ENCODE measurements at regions not wholly inside any gene's neighbourhood (a gene's known extent, or its start where the extent isn't known, plus 50 kb on each side); places are given as distances from the start of the nearest gene placed in this dataset.

GRCh38 chr6:18931086-18931485 lies 543.9 kb downstream of the RNF144B start:
- TF ChIP-seq EZH2 (IDR thresholded peaks at IDR 0.05; ENCODE audit: borderline replicate concordance, low read length) (no peak), CTCF (IDR thresholded peaks at IDR 0.05; ENCODE audit: low read length) (no peak)
- no peaks in the 10 kb centered on the region for H3K4me1 ChIP-seq (ENCODE audit: insufficient read depth, low read length, severe bottlenecking)

GRCh38 chr6:18958146-18958545 lies 571.0 kb downstream of the RNF144B start:
- no peaks in the 10 kb centered on the region for H4K20me1 ChIP-seq (ENCODE audit: insufficient read depth, low read length)
- H3K36me3 ChIP-seq (ENCODE audit: insufficient read depth, low read length) = no peaks in the 10 kb centered on the region
- H2AFZ ChIP-seq (ENCODE audit: low read length) = no peak overlapping the region
- H3K9ac ChIP-seq (ENCODE audit: low read length) = no peak overlapping the region
- no peak overlapping the region for H3K4me2 ChIP-seq (ENCODE audit: low read length)
- H3K27ac ChIP-seq (ENCODE audit: low read depth, low read length, poor library complexity, severe bottlenecking) = no peak overlapping the region
- H3K27me3 ChIP-seq (ENCODE audit: insufficient read depth, low read length) = no peaks in the 10 kb centered on the region
- no peaks in the 10 kb centered on the region for H3K9me2 ChIP-seq (ENCODE audit: low read depth, low read length)
- H3K9me3 ChIP-seq (ENCODE audit: low read length) = no peaks in the 10 kb centered on the region
- H3K79me2 ChIP-seq (ENCODE audit: insufficient read depth, low read length) = no peaks in the 10 kb centered on the region
- TF ChIP-seq EZH2 (IDR thresholded peaks at IDR 0.05; ENCODE audit: borderline replicate concordance, low read length) = no peak
- no peak for TF ChIP-seq CTCF (IDR thresholded peaks at IDR 0.05; ENCODE audit: low read length)
- H3K4me1 ChIP-seq (ENCODE audit: insufficient read depth, low read length, severe bottlenecking) = no peaks in the 10 kb centered on the region
- no peak overlapping the region for H3K4me3 ChIP-seq (ENCODE audit: low read depth, low read length, poor library complexity, severe bottlenecking)
- H3F3A ChIP-seq (ENCODE audit: insufficient read depth, low read length) = no peaks in the 10 kb centered on the region

More at GRCh38 chr6:18931086-18931485, 543.9 kb downstream of the RNF144B start:
- Histone ChIP-seq H3K9me3 (ENCODE audit: low read length) (no peaks in the 10 kb centered on the region), H3K4me2 (ENCODE audit: low read length) (no peak overlapping the region), H3K36me3 (ENCODE audit: insufficient read depth, low read length) (no peaks in the 10 kb centered on the region), H3K4me3 (ENCODE audit: low read depth, low read length, poor library complexity, severe bottlenecking) (no peak overlapping the region), H3K9ac (ENCODE audit: low read length) (no peak overlapping the region), H3K79me2 (ENCODE audit: insufficient read depth, low read length) (no peaks in the 10 kb centered on the region), H3K27ac (ENCODE audit: low read depth, low read length, poor library complexity, severe bottlenecking) (no peak overlapping the region), H2AFZ (ENCODE audit: low read length) (no peak overlapping the region), H3F3A (ENCODE audit: insufficient read depth, low read length) (no peaks in the 10 kb centered on the region), H4K20me1 (ENCODE audit: insufficient read depth, low read length) (no peaks in the 10 kb centered on the region), H3K27me3 (ENCODE audit: insufficient read depth, low read length) (no peaks in the 10 kb centered on the region), H3K9me2 (ENCODE audit: low read depth, low read length) (no peaks in the 10 kb centered on the region)

- no peak for TF ChIP-seq EZH2 (IDR thresholded peaks at IDR 0.05; ENCODE audit: borderline replicate concordance, low read length)
- no peak for TF ChIP-seq CTCF (IDR thresholded peaks at IDR 0.05; ENCODE audit: low read length)
Measured at GRCh38 chr6:18961566-18961965, 574.4 kb downstream of the RNF144B start.

More at GRCh38 chr6:18961566-18961965, 574.4 kb downstream of the RNF144B start:
- H2AFZ ChIP-seq (ENCODE audit: low read length) = no peak overlapping the region
- no peaks in the 10 kb centered on the region for H4K20me1 ChIP-seq (ENCODE audit: insufficient read depth, low read length)
- H3K9me3 ChIP-seq (ENCODE audit: low read length) = no peaks in the 10 kb centered on the region
- H3K27ac ChIP-seq (ENCODE audit: low read depth, low read length, poor library complexity, severe bottlenecking) = no peak overlapping the region
- no peak overlapping the region for H3K4me2 ChIP-seq (ENCODE audit: low read length)
- H3K9me2 ChIP-seq (ENCODE audit: low read depth, low read length) = no peaks in the 10 kb centered on the region
- H3K27me3 ChIP-seq (ENCODE audit: insufficient read depth, low read length) = no peaks in the 10 kb centered on the region
- H3K79me2 ChIP-seq (ENCODE audit: insufficient read depth, low read length) = no peaks in the 10 kb centered on the region
- H3F3A ChIP-seq (ENCODE audit: insufficient read depth, low read length) = no peaks in the 10 kb centered on the region
- H3K4me3 ChIP-seq (ENCODE audit: low read depth, low read length, poor library complexity, severe bottlenecking) = no peak overlapping the region
- no peak overlapping the region for H3K9ac ChIP-seq (ENCODE audit: low read length)
- no peaks in the 10 kb centered on the region for H3K36me3 ChIP-seq (ENCODE audit: insufficient read depth, low read length)
- H3K4me1 ChIP-seq (ENCODE audit: insufficient read depth, low read length, severe bottlenecking) = no peaks in the 10 kb centered on the region

Data from OCI-LY1 (cell line).